GM19023 (cell line): ENCODE measurements at regions not wholly inside any gene's neighbourhood (a gene's known extent, or its start where the extent isn't known, plus 50 kb on each side); places are given as distances from the start of the nearest gene placed in this dataset.
"Not testable (repeated sequence)": the region's sequence is repeated elsewhere in the genome, so short reads cannot be mapped to it uniquely, and the experiment has no call there.

Experiments used
- ATAC-seq: cut with Tn5 transposase; IDR thresholded peaks from one replicate; pipeline ENCODE4 v1.9.1; 2021; ENCODE audit warnings: mild to moderate bottlenecking, moderate library complexity; ENCODE audit not compliant: unreplicated experiment

GRCh38 chr7:121623130-121623872 lies 227.2 kb upstream of the FAM3C start:
- no peak for ATAC-seq

DNA sequence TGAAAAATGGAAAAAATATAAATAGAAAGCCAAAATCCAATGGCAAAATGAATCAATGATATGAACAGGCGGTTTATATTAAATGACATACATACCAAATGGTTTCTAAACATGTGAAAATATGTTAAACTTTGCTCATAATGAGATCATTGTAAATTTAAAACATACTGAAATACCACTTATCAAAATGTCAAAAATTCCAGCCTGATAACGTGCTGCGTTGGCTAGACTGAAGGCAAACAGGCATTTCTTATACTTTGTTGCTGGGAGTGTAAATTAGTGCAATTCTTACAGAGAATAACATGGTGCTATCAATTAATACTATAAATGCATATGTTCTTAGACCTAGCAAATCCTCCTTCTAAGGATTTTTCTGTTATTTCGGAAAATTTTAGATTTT lies 225.8 kb upstream of the FAM3C start:
- no peak for ATAC-seq

DNA sequence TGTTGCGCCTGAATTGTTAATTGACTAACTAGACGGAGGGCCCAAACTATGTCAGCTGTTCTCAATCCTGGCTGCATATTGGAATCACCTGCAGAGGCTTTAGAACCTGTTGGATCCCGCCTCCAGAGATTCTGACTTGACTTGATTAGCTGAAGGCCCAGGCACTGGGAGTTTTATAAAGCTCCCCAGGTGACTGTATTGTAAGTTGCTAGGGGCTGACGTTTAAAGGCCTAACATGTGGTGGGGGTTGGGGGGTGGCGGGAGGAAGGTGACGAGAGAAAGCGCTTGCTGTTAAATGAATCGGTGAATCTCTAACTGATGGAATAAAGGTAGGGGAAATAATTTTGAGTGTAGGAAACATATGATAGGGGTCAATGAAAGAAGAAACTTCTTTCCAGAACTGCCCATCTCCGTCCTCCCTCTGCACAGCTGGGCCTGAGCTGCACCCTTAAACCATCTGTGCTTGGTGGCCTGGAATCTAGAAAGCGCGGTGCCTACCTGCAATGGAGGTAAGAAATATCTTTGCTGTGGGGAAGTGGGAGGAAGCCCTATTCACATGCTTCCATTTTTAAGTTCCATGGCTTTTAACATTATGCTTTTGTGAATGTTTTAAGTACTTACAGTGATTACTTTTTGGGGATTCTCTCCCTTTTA lies 225.0 kb upstream of the FAM3C start:
- no peak for ATAC-seq

- ATAC-seq: no peak
Measured at GRCh38 chr7:121620206-121620605, 224.1 kb upstream of the FAM3C start.

- no peak for ATAC-seq
Measured at GRCh38 chr7:121618182-121618581, 222.1 kb upstream of the FAM3C start.

DNA sequence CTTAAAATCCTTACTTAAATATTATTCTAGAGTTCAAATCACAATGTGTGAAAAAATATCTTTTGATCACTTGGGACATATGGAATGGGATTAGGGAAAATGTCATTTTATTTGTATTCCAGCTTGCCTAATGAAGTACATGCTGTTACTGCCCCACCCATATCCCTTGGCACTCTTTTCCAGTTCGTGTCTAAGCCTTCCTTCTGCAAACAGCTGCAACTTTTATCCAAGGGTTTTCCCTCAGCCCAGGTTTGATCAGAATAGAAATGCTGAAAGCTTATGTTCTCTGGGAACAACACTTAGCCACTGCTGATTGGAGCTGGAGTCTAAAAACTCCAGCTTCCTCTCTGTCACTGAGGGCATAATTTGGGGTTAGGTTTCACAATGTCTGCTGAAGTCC lies 214.1 kb upstream of the FAM3C start:
- no peak for ATAC-seq

- no peak for ATAC-seq
Measured at GRCh38 chr7:121609208-121609607, 213.1 kb upstream of the FAM3C start.

DNA sequence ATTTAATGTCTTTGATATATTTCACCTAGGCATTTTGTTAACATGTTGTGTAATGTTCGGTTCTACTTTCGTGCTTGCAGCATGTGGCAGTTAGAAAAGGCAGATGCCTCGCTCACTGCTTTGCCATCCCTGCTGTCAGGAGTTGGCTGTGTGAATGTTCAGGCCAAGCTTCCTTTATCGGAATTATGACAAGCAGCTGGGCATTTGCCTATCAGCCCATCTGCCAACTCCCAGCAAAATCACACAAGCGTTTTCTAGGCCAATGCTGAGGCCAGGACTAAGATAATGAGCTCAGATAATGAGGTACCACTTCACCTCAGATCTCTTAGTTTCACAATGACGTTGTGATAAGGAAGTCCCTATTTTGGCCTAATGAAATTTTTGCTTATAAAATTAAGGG lies 212.7 kb upstream of the FAM3C start:
- no peak for ATAC-seq

DNA sequence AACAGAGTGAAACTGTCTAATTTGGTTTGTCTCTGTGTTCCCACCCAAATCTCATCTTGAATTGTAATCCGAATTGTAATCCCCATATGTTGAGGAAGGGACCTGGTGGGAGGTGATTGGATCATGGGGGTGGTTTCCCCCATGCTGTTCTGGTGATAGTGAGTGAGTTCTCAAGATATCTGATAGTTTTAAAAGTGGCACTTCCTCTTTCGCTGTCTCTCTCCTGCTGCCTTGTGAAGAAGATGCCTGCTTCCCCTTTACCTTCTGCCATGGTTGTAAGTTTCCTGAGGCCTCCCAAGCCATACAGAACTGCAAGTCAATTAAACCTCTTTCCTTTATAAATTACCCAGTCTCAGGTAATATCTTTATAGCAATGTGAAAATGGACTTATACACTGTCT lies 212.1 kb upstream of the FAM3C start:
- not testable (repeated sequence) for ATAC-seq

DNA sequence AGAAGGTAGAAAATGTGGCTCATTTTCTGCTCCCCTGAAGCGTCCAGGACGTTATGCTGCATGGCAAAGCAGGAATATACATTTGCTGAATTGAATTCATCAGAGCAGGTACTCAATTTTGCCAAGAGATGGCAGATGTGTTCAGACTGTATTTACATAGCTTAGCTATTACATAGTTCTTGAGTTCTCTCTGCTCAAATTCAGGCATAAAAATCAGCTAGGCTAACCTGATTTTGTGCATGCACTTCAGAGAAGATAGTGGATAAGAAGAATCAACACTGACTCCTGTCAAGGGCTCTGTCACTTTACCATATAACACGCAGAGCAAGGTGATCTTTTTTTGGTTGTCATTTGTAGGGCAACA lies 209.2 kb upstream of the FAM3C start:
- ATAC-seq: no peak

- no peak for ATAC-seq
Measured at GRCh38 chr7:121604627-121605316, 208.7 kb upstream of the FAM3C start.

- no peak for ATAC-seq
Measured at GRCh38 chr7:121603886-121604285, 207.8 kb upstream of the FAM3C start.

- ATAC-seq: no peak
Measured at GRCh38 chr7:121599887-121600286, 203.8 kb upstream of the FAM3C start.

DNA sequence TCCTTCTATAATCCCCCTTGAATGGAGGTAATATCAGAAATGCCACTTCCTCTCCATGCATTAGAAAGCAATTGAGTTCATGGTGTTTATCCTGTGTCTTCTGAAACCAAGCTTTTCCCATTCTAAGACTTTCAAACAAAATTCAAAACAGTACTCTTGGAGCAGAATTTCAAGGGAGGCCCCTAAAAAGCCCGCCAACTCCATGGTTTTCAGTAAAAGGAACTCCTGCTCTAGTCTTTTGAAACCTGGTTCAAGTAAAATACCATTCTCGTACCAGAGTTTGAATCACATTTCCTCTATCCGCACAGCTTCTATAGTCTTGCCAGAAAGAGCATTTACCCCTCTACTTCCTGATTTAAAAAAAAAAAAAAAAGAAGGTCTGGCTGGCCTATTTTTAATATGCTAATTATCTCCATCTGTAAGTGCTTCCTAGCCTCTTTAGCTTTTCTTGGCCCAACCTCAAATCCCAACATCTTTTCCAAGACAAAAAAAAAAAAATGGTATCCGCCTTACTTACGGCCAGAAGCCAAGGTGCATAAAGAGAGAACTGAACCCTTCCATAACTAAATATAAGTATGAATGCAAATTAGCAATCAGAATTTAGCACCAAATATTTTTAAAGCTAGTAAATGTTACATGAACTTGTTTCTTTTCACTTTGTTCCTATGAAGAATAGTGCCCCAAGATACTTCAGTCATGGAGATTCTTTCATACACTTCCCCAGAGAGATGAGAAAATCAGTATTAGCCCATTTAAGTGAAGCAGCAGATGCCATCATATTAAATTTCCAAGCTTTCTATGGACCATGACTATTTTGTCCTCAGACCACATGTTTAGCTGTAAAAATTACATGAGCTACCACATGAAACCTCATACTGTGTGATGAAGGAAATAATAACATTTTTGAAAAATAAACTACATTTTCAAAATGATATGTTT lies 199.9 kb upstream of the FAM3C start:
- no peak for ATAC-seq

GRCh38 chr7:121591926-121592325 lies 195.8 kb upstream of the FAM3C start:
- no peak for ATAC-seq

GRCh38 chr7:121587435-121587834 lies 191.3 kb upstream of the FAM3C start:
- ATAC-seq: no peak

DNA sequence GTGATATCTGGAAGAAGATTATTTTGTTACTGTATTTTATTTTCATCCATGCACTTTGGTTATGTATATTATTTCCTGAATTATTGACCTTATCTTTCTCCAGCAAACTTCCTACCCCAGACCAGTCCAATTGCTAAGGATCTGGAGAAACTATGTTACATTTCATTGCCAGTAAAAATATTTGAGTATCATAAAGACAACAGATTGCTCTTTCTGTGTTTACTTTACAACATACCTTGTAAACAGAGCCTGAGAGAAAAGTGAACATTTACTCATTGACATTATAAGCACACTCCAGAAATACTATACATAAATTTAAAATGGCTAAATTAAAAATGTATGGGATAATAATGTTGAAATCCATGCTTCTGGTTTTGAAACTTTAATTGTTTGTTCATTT lies 186.2 kb upstream of the FAM3C start:
- no peak for ATAC-seq

DNA sequence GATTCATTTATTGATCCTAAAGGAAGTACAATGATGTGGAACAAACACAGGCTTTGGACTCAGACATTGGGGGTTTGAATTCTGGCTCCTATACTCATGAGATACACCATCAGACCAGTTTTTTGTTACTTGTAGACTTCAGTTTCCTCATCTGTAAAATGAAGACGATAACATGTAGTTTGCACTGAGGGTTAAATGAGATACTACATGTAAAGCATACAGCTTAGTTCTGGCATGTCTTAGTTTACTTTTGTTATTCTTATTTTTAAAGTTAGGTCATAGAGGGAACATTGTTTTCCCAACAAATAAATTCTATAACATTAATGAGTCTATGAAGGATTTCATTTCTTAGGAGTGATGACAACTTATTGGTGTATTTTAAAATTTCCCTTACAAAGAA lies 183.5 kb upstream of the FAM3C start:
- ATAC-seq: no peak

GRCh38 chr7:121578669-121579068 lies 182.6 kb upstream of the FAM3C start:
- no peak for ATAC-seq

DNA sequence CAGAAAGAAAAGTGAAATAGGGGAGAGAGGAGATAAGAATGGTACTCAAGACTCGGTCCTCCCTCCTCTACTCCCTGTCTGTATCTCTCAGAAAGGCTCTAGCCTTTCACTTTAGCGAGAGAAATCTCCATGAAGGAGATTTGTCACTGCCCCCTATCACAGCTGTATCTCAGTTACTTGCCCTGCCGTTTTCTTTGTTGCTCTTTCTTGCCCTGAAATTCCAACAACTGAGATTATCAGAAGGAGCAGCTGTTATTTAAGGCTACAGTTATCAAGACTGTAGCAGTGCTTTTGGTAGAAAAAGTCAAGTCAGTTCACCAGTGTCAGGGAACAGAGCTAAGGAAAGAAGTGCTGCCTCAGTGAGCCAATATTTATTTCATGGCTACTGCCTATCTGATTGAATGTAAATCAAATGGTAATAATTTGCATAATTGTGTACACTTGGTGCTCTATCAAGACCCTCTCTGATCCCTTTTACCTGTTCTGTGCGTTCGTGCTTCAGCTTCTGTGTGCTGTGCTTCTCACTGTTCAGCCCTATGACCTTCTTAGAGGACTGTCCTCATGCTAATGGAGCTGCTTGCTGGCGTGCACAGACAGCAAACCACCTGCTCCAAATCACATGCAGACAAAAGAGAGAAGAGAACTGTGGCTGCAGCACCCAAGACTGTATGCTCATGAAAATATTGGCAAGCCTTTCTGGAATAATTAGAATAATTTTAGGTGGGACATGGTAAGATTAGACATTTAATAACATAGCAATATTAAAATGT lies 180.2 kb upstream of the FAM3C start:
- ATAC-seq: no peak
